PC-9 (cell line): ENCODE measurements at regions not wholly inside any gene's neighbourhood (a gene's known extent, or its start where the extent isn't known, plus 50 kb on each side); places are given as distances from the start of the nearest gene placed in this dataset.
A peak's percentile ranks its signal among the peaks of the same experiment; 100 is the strongest.

Experiments used
- BruUV-seq: library from RNA; stranded (reverse); fragments of 400-500 nt; replicated peaks from 2 replicates; lab custom pipeline; 2021; lab: Mats Ljungman, UMichigan
- CTCF ChIA-PET: fragments of 300-600 bp; sonication (Branson Sonifier 250); formaldehyde crosslinking; loops from one replicate; lab custom pipeline; 2022; ENCODE audit warnings: antibody characterized with exemption; lab: Charles Lee
- POLR2A ChIA-PET: fragments of 300-600 bp; sonication (Branson Sonifier 250); formaldehyde crosslinking; loops from one replicate; lab custom pipeline; 2022; ENCODE audit warnings: antibody characterized with exemption; ENCODE audit not compliant: unreplicated experiment; lab: Charles Lee
- DNase-seq, 2 experiments: peaks; one replicate each; pipeline versions ENCODE4 v3.0.0 to v3.0.0-alpha.2; 2015 to 2022; ENCODE audit warnings: mixed read lengths in 1 of 2
- H2AFZ ChIP-seq: fragments of 200-600 bp; sonication (generic); 2 replicates; pipeline ENCODE4 v1.8.1; 2017; ENCODE audit warnings: antibody characterized with exemption
- H3F3A ChIP-seq: fragments of 200-600 bp; sonication (generic); 2 replicates; pipeline ENCODE4 v1.8.1; 2017; ENCODE audit warnings: antibody characterized with exemption, mild to moderate bottlenecking, low read depth; ENCODE audit not compliant: insufficient read depth
- H3K27ac ChIP-seq: fragments of 200-600 bp; sonication (generic); 2 replicates; pipeline ENCODE4 v1.6.1; 2016; ENCODE audit warnings: mixed run types
- H3K27me3 ChIP-seq: fragments of 200-600 bp; sonication (generic); 2 replicates; pipeline ENCODE4 v1.6.1; 2016; ENCODE audit warnings: low read depth, mixed run types; ENCODE audit not compliant: insufficient read depth
- H3K36me3 ChIP-seq: fragments of 200-600 bp; sonication (generic); 2 replicates; pipeline ENCODE4 v1.6.1; 2016; ENCODE audit warnings: low read depth, mixed run types
- H3K4me1 ChIP-seq: fragments of 200-600 bp; sonication (generic); replicated peaks from 2 replicates; pipeline ENCODE4 v1.6.1; 2016; ENCODE audit warnings: mixed run types; ENCODE audit not compliant: insufficient read depth
- H3K4me2 ChIP-seq: fragments of 200-600 bp; sonication (generic); 2 replicates; pipeline ENCODE4 v1.6.1; 2017; ENCODE audit warnings: mixed run types
- H3K4me3 ChIP-seq: fragments of 200-600 bp; sonication (generic); 2 replicates; pipeline ENCODE4 v1.6.1; 2016; ENCODE audit warnings: mixed run types
- H3K79me2 ChIP-seq: fragments of 200-600 bp; sonication (generic); 2 replicates; pipeline ENCODE4 v1.6.1; 2017; ENCODE audit warnings: low read depth, mixed run types
- H3K9me2 ChIP-seq: fragments of 200-600 bp; sonication (generic); 2 replicates; pipeline ENCODE4 v1.8.1; 2017; ENCODE audit warnings: mild to moderate bottlenecking; ENCODE audit not compliant: insufficient read depth
- H3K9me3 ChIP-seq: fragments of 200-600 bp; sonication (generic); 2 replicates; pipeline ENCODE4 v1.8.1; 2016; ENCODE audit warnings: low read depth; ENCODE audit not compliant: insufficient read depth
- H4K20me1 ChIP-seq: fragments of 200-600 bp; sonication (generic); 2 replicates; pipeline ENCODE4 v1.8.1; 2017; ENCODE audit not compliant: insufficient read depth
- EZH2 ChIP-seq: fragments of 200-600 bp; sonication (generic); IDR thresholded peaks from 2 replicates; pipeline ENCODE4 v1.8.0; 2017; ENCODE audit warnings: antibody characterized with exemption, low read depth
- intact Hi-C: fragments of 100-400 bp; cut with micrococcal nuclease; formaldehyde crosslinking; loops from one replicate; pipeline ENCODE4 v1.10.0; 2022; ENCODE audit not compliant: unreplicated experiment
- TF ChIP-seq, protein P1 (sequence below): fragments of 200-600 bp; sonication (generic); conservative IDR thresholded peaks from 2 replicates; pipeline ENCODE4 v1.6.1; 2017; ENCODE audit warnings: mixed run types, antibody characterized with exemption, mild to moderate bottlenecking, moderate library complexity

DNA sequence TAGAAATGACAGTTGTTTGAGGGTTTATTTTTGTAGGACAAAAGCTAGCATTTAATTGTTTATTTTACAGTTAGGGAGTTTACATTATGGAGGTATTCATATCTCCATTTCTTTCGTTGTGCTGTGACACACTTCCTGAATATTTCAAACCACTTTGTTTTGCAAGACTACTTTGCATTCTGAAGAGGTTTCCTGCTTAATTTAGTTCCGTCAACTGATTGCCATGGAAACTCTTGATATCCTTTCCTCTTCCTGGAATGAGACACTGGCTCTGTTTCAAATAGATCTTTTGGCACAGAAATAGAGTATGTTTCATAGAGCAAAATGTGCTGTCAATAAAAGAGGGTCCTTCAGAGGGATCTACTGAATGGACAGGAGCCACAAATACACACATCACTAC, 159.5 kb upstream of the AGR3 start:
- peak overlapping the region; percentile 97 for H3K27ac ChIP-seq
- CTCF ChIA-PET = no interaction called here

DNA sequence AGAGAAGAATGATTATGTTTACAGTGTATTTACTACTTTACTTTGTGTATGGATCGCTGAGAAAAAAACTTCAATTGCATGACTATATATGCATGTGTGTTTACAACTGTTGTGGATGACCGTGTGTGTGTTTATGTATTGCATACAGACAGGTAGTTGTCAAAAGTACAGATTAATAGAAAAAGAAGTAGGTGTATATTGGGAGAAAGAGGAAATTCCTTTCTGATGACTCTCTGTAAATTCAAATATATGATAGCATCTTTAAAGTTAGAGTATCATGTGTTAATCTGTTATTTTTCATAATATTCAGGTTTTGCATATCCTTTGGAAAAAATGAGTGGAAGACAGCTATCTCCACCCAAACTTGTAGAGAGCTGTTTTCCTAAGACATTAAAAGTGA, 160.4 kb upstream of the AGR3 start:
- H3K27me3 ChIP-seq = no peaks in the 10 kb centered on the region
- 0 out of 2 replicates have a peak overlapping the region, but pooled peaks have one; percentile 11 for H3K4me3 ChIP-seq
- H4K20me1 ChIP-seq = no peaks in the 10 kb centered on the region
- intact Hi-C loops = no loop called here
- CTCF ChIA-PET = no interaction called here
- H3K9me3 ChIP-seq = peaks cover 17% of the 10 kb centered on the region; the same call in 1 of the 2 replicates
- no TSS peak for BruUV-seq
- peak overlapping the region; percentile 59 for H3K4me2 ChIP-seq
- H3F3A ChIP-seq = peaks cover 43% of the 10 kb centered on the region
- no peak for TF ChIP-seq EZH2
- TF ChIP-seq, protein P1, sequence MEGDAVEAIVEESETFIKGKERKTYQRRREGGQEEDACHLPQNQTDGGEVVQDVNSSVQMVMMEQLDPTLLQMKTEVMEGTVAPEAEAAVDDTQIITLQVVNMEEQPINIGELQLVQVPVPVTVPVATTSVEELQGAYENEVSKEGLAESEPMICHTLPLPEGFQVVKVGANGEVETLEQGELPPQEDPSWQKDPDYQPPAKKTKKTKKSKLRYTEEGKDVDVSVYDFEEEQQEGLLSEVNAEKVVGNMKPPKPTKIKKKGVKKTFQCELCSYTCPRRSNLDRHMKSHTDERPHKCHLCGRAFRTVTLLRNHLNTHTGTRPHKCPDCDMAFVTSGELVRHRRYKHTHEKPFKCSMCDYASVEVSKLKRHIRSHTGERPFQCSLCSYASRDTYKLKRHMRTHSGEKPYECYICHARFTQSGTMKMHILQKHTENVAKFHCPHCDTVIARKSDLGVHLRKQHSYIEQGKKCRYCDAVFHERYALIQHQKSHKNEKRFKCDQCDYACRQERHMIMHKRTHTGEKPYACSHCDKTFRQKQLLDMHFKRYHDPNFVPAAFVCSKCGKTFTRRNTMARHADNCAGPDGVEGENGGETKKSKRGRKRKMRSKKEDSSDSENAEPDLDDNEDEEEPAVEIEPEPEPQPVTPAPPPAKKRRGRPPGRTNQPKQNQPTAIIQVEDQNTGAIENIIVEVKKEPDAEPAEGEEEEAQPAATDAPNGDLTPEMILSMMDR = no peak
- H3K9me2 ChIP-seq = 0 out of 2 replicates have a peak, but pooled peaks cover 4% of the 10 kb centered on the region
- H3K36me3 ChIP-seq = no peaks in the 10 kb centered on the region
- peak in 1 of 2 experiments; percentile 85 for DNase-seq
- H3K27ac ChIP-seq = peak overlapping the region; percentile 97
- H3K4me1 ChIP-seq = peaks cover 83% of the 10 kb centered on the region
- no peak overlapping the region for H2AFZ ChIP-seq
- no peaks in the 10 kb centered on the region for H3K79me2 ChIP-seq
- POLR2A ChIA-PET = no interaction called here

More for the DNA sequence above, 159.5 kb upstream of the AGR3 start:
- Histone ChIP-seq H3K4me1 (peaks cover 83% of the 10 kb centered on the region), H3K27me3 (no peaks in the 10 kb centered on the region), H3K4me2 (peak overlapping the region; percentile 59), H3K9me2 (no peaks in the 10 kb centered on the region), H3K9me3 (peaks cover 17% of the 10 kb centered on the region; the same call in 1 of the 2 replicates), H3K4me3 (peak overlapping the region; percentile 11; the same call in 1 of the 2 replicates), H3K36me3 (no peaks in the 10 kb centered on the region), H3F3A (peaks cover 43% of the 10 kb centered on the region), H4K20me1 (no peaks in the 10 kb centered on the region), H3K79me2 (no peaks in the 10 kb centered on the region), H2AFZ (no peak overlapping the region)
- DNase-seq = peak in 1 of 2 experiments; percentile 97
- intact Hi-C loops = loop anchor here (1.0 kb wide), 3 partner anchors 51 to 330 kb away; no protein-coding TSS in a partner anchor
- TF ChIP-seq, protein P1 = no peak
- no peak for TF ChIP-seq EZH2
- POLR2A ChIA-PET = no interaction called here
- no TSS peak for BruUV-seq

DNA sequence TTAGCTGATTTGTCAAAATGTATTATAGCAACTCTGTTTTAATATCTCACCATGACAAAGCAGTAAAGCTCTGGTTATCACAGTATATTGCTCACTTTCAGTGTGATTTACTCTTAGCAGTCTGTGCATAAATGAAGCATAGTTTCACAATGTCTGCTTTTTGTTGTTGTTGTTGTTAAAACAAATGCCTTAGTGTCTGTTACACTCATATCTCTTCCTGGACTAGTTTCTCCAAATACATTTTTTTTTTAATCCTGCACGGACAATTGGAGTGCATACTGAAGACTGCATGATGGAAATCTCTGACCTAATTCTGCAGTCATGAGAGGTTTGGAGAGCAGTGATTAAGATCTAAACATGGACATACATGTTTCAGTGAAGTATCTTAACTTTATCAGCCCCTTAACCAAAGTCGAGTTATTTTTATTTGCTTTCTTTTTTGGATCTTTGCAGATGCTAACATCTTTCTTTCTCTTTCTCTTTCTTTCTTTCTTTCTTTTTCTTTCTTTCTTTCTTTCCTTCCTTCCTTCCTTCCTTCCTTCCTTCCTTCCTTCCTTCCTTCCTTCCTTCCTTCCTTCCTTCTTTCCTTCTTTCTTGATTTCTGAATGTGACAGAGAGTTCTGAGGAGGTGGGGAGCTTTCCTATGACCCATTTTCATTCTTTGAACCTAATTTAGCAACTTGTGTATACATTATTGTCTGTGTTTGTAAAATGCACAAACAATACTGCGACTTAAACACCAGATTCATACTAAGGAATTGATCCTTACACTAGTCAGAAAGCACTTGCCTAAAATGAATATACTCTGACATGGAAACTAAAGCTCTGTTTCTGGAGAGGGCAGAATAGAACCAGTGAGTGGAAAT, 161.5 kb upstream of the AGR3 start:
- Histone ChIP-seq H3K79me2 (no peaks in the 10 kb centered on the region), H3K4me1 (peaks cover 73% of the 10 kb centered on the region), H3F3A (peaks cover 41% of the 10 kb centered on the region), H4K20me1 (no peaks in the 10 kb centered on the region), H3K27me3 (no peaks in the 10 kb centered on the region), H2AFZ (peak overlapping the region; percentile 63; the same call in 1 of the 2 replicates), H3K36me3 (no peaks in the 10 kb centered on the region), H3K9me3 (peaks cover 17% of the 10 kb centered on the region; the same call in 1 of the 2 replicates), H3K4me2 (peak overlapping the region; percentile 59), H3K4me3 (peak overlapping the region; percentile 3; the same call in 1 of the 2 replicates), H3K9me2 (0 out of 2 replicates have a peak, but pooled peaks cover 4% of the 10 kb centered on the region), H3K27ac (peak overlapping the region; percentile 97)
- TSS peak; percentile 39 for BruUV-seq
- peak in 1 of 2 experiments; percentile 94 for DNase-seq
- ChIA-PET CTCF (interaction anchor here (0.7 kb wide), 1 partner anchor 603 kb away, joined by 11 read pairs; no protein-coding TSS in a partner anchor), POLR2A (interaction anchor here (0.6 kb wide), 1 partner anchor 60 kb away, joined by 18 read pairs; no protein-coding TSS in a partner anchor)
- TF ChIP-seq, protein P1 = no peak
- no peak for TF ChIP-seq EZH2
- intact Hi-C loops = no loop called here
